ENCODE measurements at regions not wholly inside any gene's neighbourhood (a gene's known extent, or its start where the extent isn't known, plus 50 kb on each side); places are given as distances from the start of the nearest gene placed in this dataset.

DNA sequence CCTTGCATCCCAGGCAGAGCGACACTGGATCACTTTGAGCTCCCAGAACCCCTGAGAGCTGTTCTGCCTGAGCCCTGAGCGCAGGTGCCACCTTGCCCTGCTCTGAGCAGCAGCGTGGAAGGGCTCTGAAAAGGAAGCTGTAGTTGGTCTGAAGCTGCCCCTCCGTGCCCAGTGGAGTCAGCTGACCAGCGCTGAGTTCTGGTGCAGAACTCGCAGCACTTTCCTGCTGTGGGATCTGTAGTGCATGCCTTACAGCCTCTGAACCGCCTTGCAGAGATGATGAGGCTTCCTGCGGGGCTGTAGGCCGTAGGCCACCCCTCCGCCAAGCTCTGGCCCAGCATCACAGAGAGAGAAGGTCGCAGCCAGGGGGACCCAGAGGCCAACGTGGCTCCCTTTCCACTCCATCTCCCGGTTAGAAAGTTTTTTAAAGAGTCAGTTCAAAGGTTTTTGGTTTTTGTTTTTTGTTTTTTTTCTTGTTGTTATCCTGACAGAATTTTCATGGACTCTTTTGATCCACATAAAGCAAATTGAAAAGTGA is 158.3 kb upstream of the CST7 start:
- TF ChIP-seq, protein P1, sequence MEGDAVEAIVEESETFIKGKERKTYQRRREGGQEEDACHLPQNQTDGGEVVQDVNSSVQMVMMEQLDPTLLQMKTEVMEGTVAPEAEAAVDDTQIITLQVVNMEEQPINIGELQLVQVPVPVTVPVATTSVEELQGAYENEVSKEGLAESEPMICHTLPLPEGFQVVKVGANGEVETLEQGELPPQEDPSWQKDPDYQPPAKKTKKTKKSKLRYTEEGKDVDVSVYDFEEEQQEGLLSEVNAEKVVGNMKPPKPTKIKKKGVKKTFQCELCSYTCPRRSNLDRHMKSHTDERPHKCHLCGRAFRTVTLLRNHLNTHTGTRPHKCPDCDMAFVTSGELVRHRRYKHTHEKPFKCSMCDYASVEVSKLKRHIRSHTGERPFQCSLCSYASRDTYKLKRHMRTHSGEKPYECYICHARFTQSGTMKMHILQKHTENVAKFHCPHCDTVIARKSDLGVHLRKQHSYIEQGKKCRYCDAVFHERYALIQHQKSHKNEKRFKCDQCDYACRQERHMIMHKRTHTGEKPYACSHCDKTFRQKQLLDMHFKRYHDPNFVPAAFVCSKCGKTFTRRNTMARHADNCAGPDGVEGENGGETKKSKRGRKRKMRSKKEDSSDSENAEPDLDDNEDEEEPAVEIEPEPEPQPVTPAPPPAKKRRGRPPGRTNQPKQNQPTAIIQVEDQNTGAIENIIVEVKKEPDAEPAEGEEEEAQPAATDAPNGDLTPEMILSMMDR (IDR thresholded peaks at IDR 0.05; ENCODE audit: low read depth, low read length, missing control alignments), result no peak
- DNase-seq (ENCODE audit: low read depth), result no peak
- H3K4me3 ChIP-seq (ENCODE audit: low read depth, low read length), result no peak overlapping the region

DNA sequence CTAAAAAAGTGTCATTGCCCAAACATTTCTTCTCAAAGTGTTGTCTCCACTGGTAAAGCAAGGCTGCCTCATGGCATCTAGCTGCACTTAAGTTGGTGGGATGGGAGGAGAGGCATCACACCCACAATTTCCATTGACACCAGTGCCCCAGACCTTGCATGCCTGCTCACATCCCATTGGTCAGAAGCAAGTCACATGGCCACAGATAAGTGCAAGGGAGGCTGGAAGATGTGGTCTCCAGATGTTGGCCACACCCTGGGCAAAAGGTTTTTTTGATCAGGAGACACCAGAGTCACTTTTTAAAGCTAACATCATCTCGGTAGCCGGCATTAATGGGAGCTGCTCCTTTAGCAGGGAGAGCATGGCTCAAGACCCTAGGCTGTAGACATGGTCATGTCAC is 157.1 kb upstream of the CST7 start:
- TF ChIP-seq, protein P1 (IDR thresholded peaks at IDR 0.05; ENCODE audit: low read depth, low read length, missing control alignments), result no peak
- H3K4me3 ChIP-seq (ENCODE audit: low read depth, low read length), result no peak overlapping the region
- no peak for DNase-seq (ENCODE audit: low read depth)

DNA sequence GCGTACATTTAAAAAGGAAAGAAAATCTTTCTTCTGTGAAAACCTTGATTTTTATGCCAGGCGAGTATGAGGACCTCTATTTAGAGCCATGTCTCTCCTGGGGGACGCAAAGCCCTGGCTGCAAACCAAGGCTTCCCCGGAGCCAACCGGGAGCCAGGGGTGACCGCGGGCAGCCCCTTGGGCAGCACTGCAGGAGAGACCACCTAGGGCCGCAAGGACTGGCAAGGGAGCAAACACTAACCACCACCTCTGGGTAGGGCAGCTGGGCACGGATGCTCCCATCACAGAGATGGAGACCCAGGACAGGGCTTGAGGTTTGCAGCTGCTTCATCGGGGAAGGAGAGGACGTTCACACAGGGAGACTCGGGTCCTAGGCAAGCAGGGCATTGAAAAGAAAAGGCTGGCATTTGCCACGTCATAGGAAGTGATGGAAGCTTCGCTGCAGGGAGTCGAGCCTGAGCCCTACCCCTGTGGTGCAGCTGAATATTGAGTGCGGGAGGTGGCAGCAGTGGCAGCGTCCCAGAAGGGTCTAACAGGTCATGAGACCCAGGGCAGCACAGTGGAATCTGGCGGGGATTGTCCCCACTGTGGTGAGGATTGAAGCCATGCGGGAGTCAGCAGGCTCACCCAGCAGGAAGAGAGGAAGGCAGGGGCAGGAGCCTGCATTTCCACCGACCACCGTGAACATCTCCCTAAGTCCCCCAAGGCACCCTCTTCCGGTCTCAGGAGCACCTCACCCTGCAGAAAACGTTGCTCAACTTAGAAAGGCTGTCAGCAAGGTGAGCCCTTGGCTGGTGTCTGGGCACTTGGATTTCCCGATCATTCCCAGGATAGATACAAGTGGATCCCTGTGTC is 156.2 kb upstream of the CST7 start:
- DNase-seq (ENCODE audit: low read depth), result no peak
- TF ChIP-seq, protein P1 (IDR thresholded peaks at IDR 0.05; ENCODE audit: low read depth, low read length, missing control alignments), result no peak
- no peak overlapping the region for H3K4me3 ChIP-seq (ENCODE audit: low read depth, low read length)

DNA sequence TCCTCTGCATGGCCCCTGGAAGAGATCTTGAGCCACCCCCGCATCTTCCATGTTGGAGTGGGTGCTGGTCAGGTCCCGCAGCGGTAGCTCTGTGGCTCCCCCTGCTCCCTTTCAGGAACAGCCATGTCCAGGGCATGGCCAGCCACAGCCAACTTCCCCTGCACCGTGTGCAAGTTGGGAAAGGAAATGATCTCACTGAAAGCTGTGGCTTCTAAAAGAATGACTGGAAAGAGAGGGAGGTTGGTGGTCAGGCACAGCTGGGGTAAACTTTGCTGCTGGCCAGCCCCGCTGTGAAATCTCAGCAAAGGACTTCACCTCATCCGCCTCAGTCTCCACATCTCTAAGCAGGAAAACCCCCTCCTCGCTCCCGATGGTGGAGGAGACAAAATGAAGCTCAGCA is 153.6 kb upstream of the CST7 start:
- no peak for DNase-seq (ENCODE audit: low read depth)

DNA sequence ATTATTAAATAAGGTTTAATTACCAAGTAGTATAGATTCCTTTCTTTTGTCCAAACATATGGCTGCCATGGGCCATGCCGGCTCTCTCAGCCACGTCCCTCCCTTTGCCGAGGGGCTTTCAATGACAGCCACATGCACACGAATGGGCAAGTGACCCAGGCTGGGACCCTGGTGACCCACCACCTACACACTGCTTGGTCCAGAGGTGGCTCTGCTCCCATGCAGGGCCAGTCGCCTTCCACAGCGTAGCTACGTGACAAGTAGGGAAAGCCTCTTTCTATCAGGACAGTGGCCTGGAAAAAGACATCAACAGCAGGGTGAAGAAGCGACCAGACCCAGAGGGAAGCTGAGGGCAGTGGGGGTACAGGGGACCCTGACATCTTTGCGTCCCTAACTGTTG is 152.8 kb upstream of the CST7 start:
- H3K4me3 ChIP-seq (ENCODE audit: low read depth, low read length), result no peak overlapping the region
- TF ChIP-seq, protein P1 (IDR thresholded peaks at IDR 0.05; ENCODE audit: low read depth, low read length, missing control alignments), result no peak
- no peak for DNase-seq (ENCODE audit: low read depth)

More for the DNA sequence above, 153.6 kb upstream of the CST7 start:
- H3K4me3 ChIP-seq (ENCODE audit: low read depth, low read length), result no peak overlapping the region
- TF ChIP-seq, protein P1 (IDR thresholded peaks at IDR 0.05; ENCODE audit: low read depth, low read length, missing control alignments), result no peak

DNA sequence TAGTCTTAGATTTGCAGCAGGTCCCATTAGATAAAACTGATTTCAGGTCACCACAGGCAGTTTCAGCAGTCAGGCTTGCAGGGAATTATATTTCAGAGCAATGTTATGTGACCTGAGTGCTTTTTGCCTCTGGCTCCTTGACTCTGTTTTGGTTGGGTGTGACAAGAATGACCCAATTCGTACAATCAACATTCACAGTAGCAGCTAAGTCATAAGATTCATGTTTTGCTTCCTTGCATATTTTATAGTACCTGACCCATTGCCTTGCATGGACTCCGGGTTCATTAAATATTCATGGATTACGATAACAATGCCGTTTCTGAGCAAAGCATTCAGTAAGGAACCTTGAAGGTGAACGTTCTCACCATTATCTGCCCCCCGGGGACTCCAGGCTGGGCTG is 152.0 kb upstream of the CST7 start:
- TF ChIP-seq, protein P1 (IDR thresholded peaks at IDR 0.05; ENCODE audit: low read depth, low read length, missing control alignments), result no peak
- H3K4me3 ChIP-seq (ENCODE audit: low read depth, low read length), result no peak overlapping the region
- no peak for DNase-seq (ENCODE audit: low read depth)

All from GM12864 (cell line).